ENCODE measurements at regions not wholly inside any gene's neighbourhood (a gene's known extent, or its start where the extent isn't known, plus 50 kb on each side); places are given as distances from the start of the nearest gene placed in this dataset.

- TF ChIP-seq CTCF (IDR thresholded peaks at IDR 0.05) = no peak
- no peak for TF ChIP-seq POLR2AphosphoS5 (IDR thresholded peaks at IDR 0.05)
- TF ChIP-seq POLR2A (IDR thresholded peaks at IDR 0.05) = no peak
- no peak for TF ChIP-seq EP300 (IDR thresholded peaks at IDR 0.05; ENCODE audit: low read depth)
These were observed 941.7 kb downstream of the LRFN5 start for GRCh38 chr14:42548349-42548748.
